Gastroesophageal sphincter (tissue), 4 donors: ENCODE measurements at regions not wholly inside any gene's neighbourhood (a gene's known extent, or its start where the extent isn't known, plus 50 kb on each side); places are given as distances from the start of the nearest gene placed in this dataset.

Source experiments
- ATAC-seq: fragments of 150-250 bp; one replicate; pipeline ENCODE4 v1.9.1; 2016; ENCODE audit warnings: mild to moderate bottlenecking, moderate library complexity
- H3K27ac ChIP-seq, 4 donors: fragments of 200-600 bp; sonication (generic) in 3 of 4; 1 replicate in 3 of 4; 2 replicates in 1 of 4; pipeline ENCODE4 v1.5.1; 2016 to 2019
- H3K27me3 ChIP-seq: fragments of 200-600 bp; sonication (generic); one replicate; pipeline ENCODE4 v1.5.1; 2019
- H3K36me3 ChIP-seq, 2 donors: fragments of 200-600 bp; sonication (generic); one replicate each; pipeline ENCODE4 v1.5.1; 2019; ENCODE audit warnings: control low read depth in 1 of 2
- H3K4me1 ChIP-seq, 3 donors: fragments of 200-600 bp; sonication (generic); 1 replicate in 2 of 3; 2 replicates in 1 of 3; pipeline ENCODE4 v1.5.1; 2016 to 2019; ENCODE audit warnings: control low read depth in 2 of 3
- H3K4me3 ChIP-seq, 2 donors: fragments of 200-600 bp; sonication (generic); one replicate each; pipeline ENCODE4 v1.5.1; 2019; ENCODE audit warnings: mild to moderate bottlenecking in 1 of 2, moderate library complexity in 1 of 2
- H3K9me3 ChIP-seq, 3 donors: fragments of 200-600 bp; sonication (generic); one replicate each; pipeline ENCODE4 v1.5.1; 2017 to 2019; ENCODE audit warnings: control low read depth in 2 of 3
- CTCF ChIP-seq, 4 experiments: fragments of 200-600 bp in 2 of 4; fragments of 450-650 bp in 2 of 4; sonication (generic) in 1 of 4; IDR thresholded peaks; one replicate each; pipeline ENCODE4 v1.5.1; 2017 to 2019; ENCODE audit warnings: antibody characterized with exemption in 4 of 4, mild to moderate bottlenecking in 2 of 4, moderate library complexity in 2 of 4
- EP300 ChIP-seq: sonication (generic); formaldehyde crosslinking; IDR thresholded peaks from one replicate; pipeline ENCODE4 v1.6.1; 2017; ENCODE audit warnings: antibody characterized with exemption, mild to moderate bottlenecking
- POLR2A ChIP-seq, 2 donors: fragments of 450-650 bp; IDR thresholded peaks; one replicate each; pipeline ENCODE4 v1.6.1; 2017; ENCODE audit warnings: antibody characterized with exemption in 2 of 2, mild to moderate bottlenecking in 2 of 2, moderate library complexity in 1 of 2
- POLR2AphosphoS5 ChIP-seq: sonication (generic); formaldehyde crosslinking; IDR thresholded peaks from one replicate; pipeline ENCODE4 v1.6.1; 2017; ENCODE audit warnings: antibody characterized with exemption
- WGBS, 2 donors: methylation state at CpG; one replicate each; pipeline ENCODE4 v1.1.5; 2018; ENCODE audit warnings: low coverage in 1 of 2; 5-methylcytosine and 5-hydroxymethylcytosine counted together

- H3K36me3 ChIP-seq = no peaks in the 10 kb centered on the region
- no peaks in the 10 kb centered on the region for H3K9me3 ChIP-seq
- H3K4me3 ChIP-seq = no peak overlapping the region
- no peak overlapping the region for H3K27ac ChIP-seq
- 28 to 35% methylated on average over 2 of the region's 2 CpGs for WGBS, 2 donors
- TF ChIP-seq EP300 (no peak), POLR2A (IDR thresholded peaks at IDR 0.05) (no peak), CTCF (IDR thresholded peaks at IDR 0.05) (no peak), POLR2AphosphoS5 (no peak)
- no peaks in the 10 kb centered on the region for H3K4me1 ChIP-seq
- no peak for ATAC-seq
- no peaks in the 10 kb centered on the region for H3K27me3 ChIP-seq
Observed at GRCh38 chr2:184294831-184295230, 303.5 kb upstream of the ZNF804A start.

GRCh38 chr2:184297085-184297484 is 301.2 kb upstream of the ZNF804A start:
- H3K9me3 ChIP-seq = no peaks in the 10 kb centered on the region
- no peak for TF ChIP-seq CTCF (IDR thresholded peaks at IDR 0.05)
- no peak for TF ChIP-seq EP300
- no peak for TF ChIP-seq POLR2A (IDR thresholded peaks at IDR 0.05)
- TF ChIP-seq POLR2AphosphoS5 = no peak
- H3K36me3 ChIP-seq = no peaks in the 10 kb centered on the region
- H3K4me1 ChIP-seq = no peaks in the 10 kb centered on the region
- H3K27ac ChIP-seq = no peak overlapping the region
- no peak for ATAC-seq
- 92 to 100% methylated on average over 2 of the region's 2 CpGs for WGBS, 2 donors
- no peak overlapping the region for H3K4me3 ChIP-seq
- no peaks in the 10 kb centered on the region for H3K27me3 ChIP-seq

GRCh38 chr2:184302506-184302905 is 295.8 kb upstream of the ZNF804A start:
- H3K4me3 ChIP-seq = no peak overlapping the region
- H3K27ac ChIP-seq = no peak overlapping the region
- no peaks in the 10 kb centered on the region for H3K9me3 ChIP-seq

GRCh38 chr2:184304006-184304405 is 294.3 kb upstream of the ZNF804A start:
- TF ChIP-seq EP300 (no peak), POLR2AphosphoS5 (no peak), POLR2A (IDR thresholded peaks at IDR 0.05) (no peak), CTCF (IDR thresholded peaks at IDR 0.05) (no peak)

More at GRCh38 chr2:184302506-184302905, 295.8 kb upstream of the ZNF804A start:
- Histone ChIP-seq H3K27me3 (no peaks in the 10 kb centered on the region), H3K4me1 (no peaks in the 10 kb centered on the region), H3K36me3 (no peaks in the 10 kb centered on the region)
- no peak for TF ChIP-seq POLR2AphosphoS5
- TF ChIP-seq EP300 = no peak
- TF ChIP-seq POLR2A (IDR thresholded peaks at IDR 0.05) = no peak
- no peak for TF ChIP-seq CTCF (IDR thresholded peaks at IDR 0.05)
- ATAC-seq = no peak

GRCh38 chr2:184305105-184305504 is 293.2 kb upstream of the ZNF804A start:
- no peaks in the 10 kb centered on the region for H3K4me1 ChIP-seq
- no peak for ATAC-seq
- no peaks in the 10 kb centered on the region for H3K9me3 ChIP-seq
- H3K4me3 ChIP-seq = no peak overlapping the region
- no peaks in the 10 kb centered on the region for H3K36me3 ChIP-seq
- WGBS, 2 donors = 79 to 85% methylated on average over 4 of the region's 4 CpGs
- no peak overlapping the region for H3K27ac ChIP-seq
- no peak for TF ChIP-seq EP300
- TF ChIP-seq CTCF (IDR thresholded peaks at IDR 0.05) = no peak
- TF ChIP-seq POLR2AphosphoS5 = no peak
- no peak for TF ChIP-seq POLR2A (IDR thresholded peaks at IDR 0.05)
- no peaks in the 10 kb centered on the region for H3K27me3 ChIP-seq

More at GRCh38 chr2:184304006-184304405, 294.3 kb upstream of the ZNF804A start:
- Histone ChIP-seq H3K4me1 (no peaks in the 10 kb centered on the region), H3K36me3 (no peaks in the 10 kb centered on the region), H3K4me3 (no peak overlapping the region), H3K27ac (no peak overlapping the region), H3K9me3 (no peaks in the 10 kb centered on the region), H3K27me3 (no peaks in the 10 kb centered on the region)
- ATAC-seq = no peak
